ENCODE measurements at regions not wholly inside any gene's neighbourhood (a gene's known extent, or its start where the extent isn't known, plus 50 kb on each side); places are given as distances from the start of the nearest gene placed in this dataset.

GRCh38 chr1:218671573-218671972 is 326.4 kb downstream of the TGFB2 start:
- H3K79me2 ChIP-seq (ENCODE audit: low read length), result no peaks in the 10 kb centered on the region
- no peak overlapping the region for H2AFZ ChIP-seq (ENCODE audit: low read length)
- H3K36me3 ChIP-seq (replicated peaks; ENCODE audit: insufficient read depth, low read length), result no peaks in the 10 kb centered on the region
- DNase-seq, result no peak
- H4K20me1 ChIP-seq (ENCODE audit: insufficient read depth, low read length), result no peaks in the 10 kb centered on the region
- no peaks in the 10 kb centered on the region for H3K9me3 ChIP-seq (replicated peaks; ENCODE audit: insufficient read depth, low read length)
- no peak overlapping the region for H3K4me2 ChIP-seq (ENCODE audit: low read depth, low read length)
- H3K9ac ChIP-seq (ENCODE audit: low read length), result no peak overlapping the region
- no peak overlapping the region for H3K4me3 ChIP-seq (ENCODE audit: low read length)
- no peaks in the 10 kb centered on the region for H3F3A ChIP-seq (ENCODE audit: insufficient read depth, low read length)
- no peaks in the 10 kb centered on the region for H3K27me3 ChIP-seq (replicated peaks; ENCODE audit: insufficient read depth, low read length)
- no peaks in the 10 kb centered on the region for H3K4me1 ChIP-seq (ENCODE audit: low read length)
- H3K27ac ChIP-seq (ENCODE audit: low read length), result no peak overlapping the region
- no peaks in the 10 kb centered on the region for H3K9me2 ChIP-seq (replicated peaks; ENCODE audit: insufficient read depth, low read length)
- TF ChIP-seq EZH2 (optimal IDR thresholded peaks at IDR 0.05; ENCODE audit: low read depth, low read length) (no peak), CTCF (IDR thresholded peaks at IDR 0.05; ENCODE audit: low read length) (no peak), EZH2phosphoT487 (IDR thresholded peaks at IDR 0.05; ENCODE audit: low read length) (no peak)

GRCh38 chr1:218673170-218673569 is 328.0 kb downstream of the TGFB2 start:
- H3K4me2 ChIP-seq (ENCODE audit: low read depth, low read length), result no peak overlapping the region
- no peaks in the 10 kb centered on the region for H3K9me2 ChIP-seq (replicated peaks; ENCODE audit: insufficient read depth, low read length)
- no peaks in the 10 kb centered on the region for H3K9me3 ChIP-seq (replicated peaks; ENCODE audit: insufficient read depth, low read length)
- H4K20me1 ChIP-seq (ENCODE audit: insufficient read depth, low read length), result no peaks in the 10 kb centered on the region
- H3K36me3 ChIP-seq (replicated peaks; ENCODE audit: insufficient read depth, low read length), result no peaks in the 10 kb centered on the region
- no peak overlapping the region for H3K27ac ChIP-seq (ENCODE audit: low read length)
- H2AFZ ChIP-seq (ENCODE audit: low read length), result no peak overlapping the region
- DNase-seq, result no peak
- H3K9ac ChIP-seq (ENCODE audit: low read length), result no peak overlapping the region
- H3K4me1 ChIP-seq (ENCODE audit: low read length), result no peaks in the 10 kb centered on the region
- H3K4me3 ChIP-seq (ENCODE audit: low read length), result no peak overlapping the region
- H3K79me2 ChIP-seq (ENCODE audit: low read length), result no peaks in the 10 kb centered on the region
- H3F3A ChIP-seq (ENCODE audit: insufficient read depth, low read length), result no peaks in the 10 kb centered on the region
- TF ChIP-seq CTCF (IDR thresholded peaks at IDR 0.05; ENCODE audit: low read length), result no peak
- no peaks in the 10 kb centered on the region for H3K27me3 ChIP-seq (replicated peaks; ENCODE audit: insufficient read depth, low read length)

- H3K9me2 ChIP-seq (replicated peaks; ENCODE audit: insufficient read depth, low read length), result no peaks in the 10 kb centered on the region
- H3K4me1 ChIP-seq (ENCODE audit: low read length), result no peaks in the 10 kb centered on the region
- no peak overlapping the region for H2AFZ ChIP-seq (ENCODE audit: low read length)
- no peak overlapping the region for H3K27ac ChIP-seq (ENCODE audit: low read length)
- no peaks in the 10 kb centered on the region for H3K36me3 ChIP-seq (replicated peaks; ENCODE audit: insufficient read depth, low read length)
- no peaks in the 10 kb centered on the region for H4K20me1 ChIP-seq (ENCODE audit: insufficient read depth, low read length)
- H3K9me3 ChIP-seq (replicated peaks; ENCODE audit: insufficient read depth, low read length), result no peaks in the 10 kb centered on the region
- H3K79me2 ChIP-seq (ENCODE audit: low read length), result no peaks in the 10 kb centered on the region
- H3K9ac ChIP-seq (ENCODE audit: low read length), result no peak overlapping the region
- peak; percentile 6 for DNase-seq
- no peak overlapping the region for H3K4me3 ChIP-seq (ENCODE audit: low read length)
- no peak overlapping the region for H3K4me2 ChIP-seq (ENCODE audit: low read depth, low read length)
- TF ChIP-seq EZH2phosphoT487 (IDR thresholded peaks at IDR 0.05; ENCODE audit: low read length) (no peak), CTCF (IDR thresholded peaks at IDR 0.05; ENCODE audit: low read length) (no peak), EZH2 (optimal IDR thresholded peaks at IDR 0.05; ENCODE audit: low read depth, low read length) (no peak)
- H3F3A ChIP-seq (ENCODE audit: insufficient read depth, low read length), result no peaks in the 10 kb centered on the region
- H3K27me3 ChIP-seq (replicated peaks; ENCODE audit: insufficient read depth, low read length), result no peaks in the 10 kb centered on the region
Observed at GRCh38 chr1:218674280-218674773, 329.2 kb downstream of the TGFB2 start.

Measured in MM.1S (cell line).